Fibroblast of villous mesenchyme (primary cell): ENCODE measurements at regions not wholly inside any gene's neighbourhood (a gene's known extent, or its start where the extent isn't known, plus 50 kb on each side); places are given as distances from the start of the nearest gene placed in this dataset.

Experiments
- DNase-seq: peaks from one replicate; pipeline ENCODE4 v3.0.0-alpha.2; 2010; ENCODE audit warnings: low read depth
- H3K4me3 ChIP-seq: 2 replicates; pipeline ENCODE4 v1.5.1; 2011; ENCODE audit warnings: low read depth, mild to moderate bottlenecking, low read length
- TF ChIP-seq, protein P1 (sequence below): IDR thresholded peaks from 2 replicates; pipeline ENCODE4 v1.5.1; 2012; ENCODE audit warnings: low read depth, mild to moderate bottlenecking, low read length; ENCODE audit not compliant: insufficient read depth

GRCh38 chr20:59414936-59415623, 114.7 kb downstream of the EDN3 start:
- no peak for DNase-seq
- TF ChIP-seq, protein P1, sequence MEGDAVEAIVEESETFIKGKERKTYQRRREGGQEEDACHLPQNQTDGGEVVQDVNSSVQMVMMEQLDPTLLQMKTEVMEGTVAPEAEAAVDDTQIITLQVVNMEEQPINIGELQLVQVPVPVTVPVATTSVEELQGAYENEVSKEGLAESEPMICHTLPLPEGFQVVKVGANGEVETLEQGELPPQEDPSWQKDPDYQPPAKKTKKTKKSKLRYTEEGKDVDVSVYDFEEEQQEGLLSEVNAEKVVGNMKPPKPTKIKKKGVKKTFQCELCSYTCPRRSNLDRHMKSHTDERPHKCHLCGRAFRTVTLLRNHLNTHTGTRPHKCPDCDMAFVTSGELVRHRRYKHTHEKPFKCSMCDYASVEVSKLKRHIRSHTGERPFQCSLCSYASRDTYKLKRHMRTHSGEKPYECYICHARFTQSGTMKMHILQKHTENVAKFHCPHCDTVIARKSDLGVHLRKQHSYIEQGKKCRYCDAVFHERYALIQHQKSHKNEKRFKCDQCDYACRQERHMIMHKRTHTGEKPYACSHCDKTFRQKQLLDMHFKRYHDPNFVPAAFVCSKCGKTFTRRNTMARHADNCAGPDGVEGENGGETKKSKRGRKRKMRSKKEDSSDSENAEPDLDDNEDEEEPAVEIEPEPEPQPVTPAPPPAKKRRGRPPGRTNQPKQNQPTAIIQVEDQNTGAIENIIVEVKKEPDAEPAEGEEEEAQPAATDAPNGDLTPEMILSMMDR = no peak

DNA sequence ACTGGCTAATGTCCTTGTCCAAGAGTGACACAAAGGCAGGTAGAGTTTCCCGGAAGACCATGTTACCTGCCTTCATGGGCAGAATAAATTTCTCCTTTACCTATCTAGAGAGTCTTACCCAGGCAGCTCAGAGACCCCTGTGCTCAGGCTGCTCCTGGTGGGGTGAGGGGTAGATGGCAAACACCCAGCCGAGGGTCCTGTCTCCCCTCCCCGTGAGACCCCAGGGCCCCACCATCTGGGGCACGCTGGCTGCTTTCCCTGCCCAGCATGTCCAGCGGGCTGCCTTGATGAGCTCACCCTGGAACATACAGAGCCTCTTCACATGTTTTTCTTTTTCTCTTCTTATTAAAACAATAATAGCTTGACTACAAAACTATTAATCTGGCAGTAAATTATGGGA, 116.5 kb downstream of the EDN3 start:
- no peak for DNase-seq
- TF ChIP-seq, protein P1 = no peak

More at GRCh38 chr20:59414936-59415623, 114.7 kb downstream of the EDN3 start:
- H3K4me3 ChIP-seq = no peak overlapping the region

DNA sequence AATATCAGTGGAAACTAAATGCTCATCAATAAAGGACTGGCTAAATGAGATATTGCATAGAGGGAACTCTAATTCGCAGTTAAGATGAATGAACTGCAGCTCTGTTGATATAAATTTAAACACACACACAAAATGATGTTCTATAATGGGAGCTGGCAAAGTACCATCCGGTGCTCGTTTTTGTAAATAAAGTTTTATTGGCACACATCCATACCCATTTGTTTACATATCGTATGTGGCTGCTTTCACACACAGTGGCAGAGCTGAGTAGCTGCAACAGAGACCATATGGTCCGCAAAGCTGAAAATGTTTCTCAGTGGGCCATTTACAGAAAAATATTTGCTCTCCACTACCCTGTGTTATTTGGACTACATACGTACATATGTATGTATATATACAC, 120.7 kb downstream of the EDN3 start:
- DNase-seq = no peak
- TF ChIP-seq, protein P1 = no peak

More for the DNA sequence above, 116.5 kb downstream of the EDN3 start:
- H3K4me3 ChIP-seq = no peak overlapping the region

GRCh38 chr20:59421920-59422637, 121.7 kb downstream of the EDN3 start:
- DNase-seq = no peak
- no peak overlapping the region for H3K4me3 ChIP-seq
- TF ChIP-seq, protein P1 = no peak

More for the DNA sequence above, 120.7 kb downstream of the EDN3 start:
- no peak overlapping the region for H3K4me3 ChIP-seq

- no peak overlapping the region for H3K4me3 ChIP-seq
- TF ChIP-seq, protein P1 = no peak
- no peak for DNase-seq
Observed at GRCh38 chr20:59422872-59423544, 122.6 kb downstream of the EDN3 start.

DNA sequence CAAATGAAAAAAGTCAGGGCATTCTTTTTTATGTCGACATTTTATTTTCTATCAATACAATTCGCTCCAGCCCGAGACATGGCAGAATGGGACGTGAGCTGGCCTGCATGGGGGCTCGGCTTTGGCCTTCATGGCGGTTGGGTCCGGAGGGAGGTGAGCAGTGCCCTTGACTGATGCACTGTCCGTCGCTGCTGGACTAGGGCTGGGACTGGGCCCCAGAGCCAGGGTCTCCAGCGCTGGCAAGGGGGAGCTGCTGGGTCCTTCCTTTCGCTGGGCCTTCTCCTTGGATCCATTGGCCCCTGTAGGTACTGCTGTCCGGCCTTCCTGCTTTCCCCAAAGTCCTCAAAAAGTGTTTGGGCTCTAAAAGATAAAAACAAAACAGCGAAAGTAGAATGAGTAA, 124.6 kb downstream of the EDN3 start:
- TF ChIP-seq, protein P1 = no peak
- no peak for DNase-seq
- H3K4me3 ChIP-seq = no peak overlapping the region
